ENCODE measurements at regions not wholly inside any gene's neighbourhood (a gene's known extent, or its start where the extent isn't known, plus 50 kb on each side); places are given as distances from the start of the nearest gene placed in this dataset.

DNA sequence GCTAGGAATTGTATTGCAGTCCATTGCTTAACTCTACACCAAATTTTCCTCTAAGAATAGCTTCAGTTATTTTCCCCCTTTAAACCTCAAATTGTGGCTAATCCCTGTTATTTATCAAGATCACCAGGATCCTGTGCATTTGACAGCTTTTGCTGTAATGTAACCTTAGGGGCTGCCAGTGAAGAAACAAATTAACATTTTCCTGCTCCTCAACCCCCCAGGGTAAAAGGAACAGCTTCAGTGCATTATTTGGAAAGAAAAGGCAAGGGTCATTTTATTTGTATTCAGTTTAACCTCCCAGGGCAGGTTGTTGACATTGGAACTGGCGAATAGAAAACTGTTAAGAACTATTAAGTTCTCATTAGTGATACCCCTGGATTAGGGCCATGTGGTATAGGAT is 57.0 kb downstream of the PCDH20 start:
- Histone ChIP-seq H3K9me2 (replicated peaks; ENCODE audit: low read length) (no peaks in the 10 kb centered on the region), H3K27me3 (ENCODE audit: low read length) (no peaks in the 10 kb centered on the region), H3K4me1 (ENCODE audit: insufficient read depth, low read length) (no peaks in the 10 kb centered on the region), H3K27ac (ENCODE audit: low read length) (no peak overlapping the region), H3F3A (ENCODE audit: low read length, unreplicated experiment) (no peaks in the 10 kb centered on the region), H3K79me2 (ENCODE audit: low read length) (no peaks in the 10 kb centered on the region), H3K36me3 (ENCODE audit: low read depth, low read length) (no peaks in the 10 kb centered on the region), H2AFZ (ENCODE audit: low read length) (no peak overlapping the region), H3K4me2 (ENCODE audit: low read length) (no peak overlapping the region), H3K9me3 (ENCODE audit: low read length) (no peaks in the 10 kb centered on the region), H3K4me3 (ENCODE audit: low read length) (no peak overlapping the region), H4K20me1 (ENCODE audit: low read length) (no peaks in the 10 kb centered on the region), H3K9ac (ENCODE audit: low read length) (no peak overlapping the region)
- no peak for DNase-seq
- BruUV-seq (replicated peaks): no TSS peak
- POLR2A ChIA-PET (ENCODE audit: unreplicated experiment): no interaction called here
- ATAC-seq: no peak
- TF ChIP-seq EZH2phosphoT487 (IDR thresholded peaks at IDR 0.05; ENCODE audit: borderline replicate concordance, low read length) (no peak), EZH2 (IDR thresholded peaks at IDR 0.05; ENCODE audit: low read length, unreplicated experiment) (no peak)
- TF ChIP-seq, protein P1, sequence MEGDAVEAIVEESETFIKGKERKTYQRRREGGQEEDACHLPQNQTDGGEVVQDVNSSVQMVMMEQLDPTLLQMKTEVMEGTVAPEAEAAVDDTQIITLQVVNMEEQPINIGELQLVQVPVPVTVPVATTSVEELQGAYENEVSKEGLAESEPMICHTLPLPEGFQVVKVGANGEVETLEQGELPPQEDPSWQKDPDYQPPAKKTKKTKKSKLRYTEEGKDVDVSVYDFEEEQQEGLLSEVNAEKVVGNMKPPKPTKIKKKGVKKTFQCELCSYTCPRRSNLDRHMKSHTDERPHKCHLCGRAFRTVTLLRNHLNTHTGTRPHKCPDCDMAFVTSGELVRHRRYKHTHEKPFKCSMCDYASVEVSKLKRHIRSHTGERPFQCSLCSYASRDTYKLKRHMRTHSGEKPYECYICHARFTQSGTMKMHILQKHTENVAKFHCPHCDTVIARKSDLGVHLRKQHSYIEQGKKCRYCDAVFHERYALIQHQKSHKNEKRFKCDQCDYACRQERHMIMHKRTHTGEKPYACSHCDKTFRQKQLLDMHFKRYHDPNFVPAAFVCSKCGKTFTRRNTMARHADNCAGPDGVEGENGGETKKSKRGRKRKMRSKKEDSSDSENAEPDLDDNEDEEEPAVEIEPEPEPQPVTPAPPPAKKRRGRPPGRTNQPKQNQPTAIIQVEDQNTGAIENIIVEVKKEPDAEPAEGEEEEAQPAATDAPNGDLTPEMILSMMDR (conservative IDR thresholded peaks at IDR 0.05; ENCODE audit: low read depth, low read length): no peak
- intact Hi-C loops (cut with micrococcal nuclease): no loop called here
- CTCF ChIA-PET: no interaction called here

DNA sequence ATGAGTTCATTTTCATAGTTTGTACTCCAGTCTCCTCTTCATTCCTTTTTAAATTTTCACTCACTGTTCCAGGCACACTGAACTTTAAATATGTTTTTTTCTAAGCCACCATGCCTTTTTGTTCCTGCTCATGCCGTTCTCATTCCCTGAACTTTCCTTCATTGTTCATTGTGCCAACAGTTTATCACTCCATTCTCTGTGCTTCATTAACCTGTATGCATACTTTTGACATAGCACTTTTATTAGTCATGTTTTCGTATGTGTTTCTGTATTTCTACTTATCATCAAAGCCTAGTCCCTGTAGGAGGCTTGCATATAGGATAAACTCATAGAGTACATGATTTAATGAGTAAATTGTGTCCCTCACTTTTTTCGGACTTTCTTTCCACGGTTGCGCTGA is 65.3 kb downstream of the PCDH20 start:
- intact Hi-C loops (cut with micrococcal nuclease): no loop called here
- no peak overlapping the region for H2AFZ ChIP-seq (ENCODE audit: low read length)
- no peak overlapping the region for H3K27ac ChIP-seq (ENCODE audit: low read length)
- H3K9me3 ChIP-seq (ENCODE audit: low read length): no peaks in the 10 kb centered on the region
- no peaks in the 10 kb centered on the region for H3F3A ChIP-seq (ENCODE audit: low read length, unreplicated experiment)
- no TSS peak for BruUV-seq (replicated peaks)
- H3K4me1 ChIP-seq (ENCODE audit: insufficient read depth, low read length): no peaks in the 10 kb centered on the region
- H3K79me2 ChIP-seq (ENCODE audit: low read length): no peaks in the 10 kb centered on the region
- H3K27me3 ChIP-seq (ENCODE audit: low read length): no peaks in the 10 kb centered on the region
- ATAC-seq: no peak
- ChIA-PET POLR2A (ENCODE audit: unreplicated experiment) (no interaction called here), CTCF (no interaction called here)
- H3K4me3 ChIP-seq (ENCODE audit: low read length): no peak overlapping the region
- H3K4me2 ChIP-seq (ENCODE audit: low read length): no peak overlapping the region
- no peaks in the 10 kb centered on the region for H4K20me1 ChIP-seq (ENCODE audit: low read length)
- no peak for DNase-seq
- H3K9ac ChIP-seq (ENCODE audit: low read length): no peak overlapping the region
- H3K9me2 ChIP-seq (replicated peaks; ENCODE audit: low read length): no peaks in the 10 kb centered on the region
- TF ChIP-seq EZH2 (IDR thresholded peaks at IDR 0.05; ENCODE audit: low read length, unreplicated experiment): no peak
- TF ChIP-seq, protein P1 (conservative IDR thresholded peaks at IDR 0.05; ENCODE audit: low read depth, low read length): no peak
- no peak for TF ChIP-seq EZH2phosphoT487 (IDR thresholded peaks at IDR 0.05; ENCODE audit: borderline replicate concordance, low read length)
- no peaks in the 10 kb centered on the region for H3K36me3 ChIP-seq (ENCODE audit: low read depth, low read length)

DNA sequence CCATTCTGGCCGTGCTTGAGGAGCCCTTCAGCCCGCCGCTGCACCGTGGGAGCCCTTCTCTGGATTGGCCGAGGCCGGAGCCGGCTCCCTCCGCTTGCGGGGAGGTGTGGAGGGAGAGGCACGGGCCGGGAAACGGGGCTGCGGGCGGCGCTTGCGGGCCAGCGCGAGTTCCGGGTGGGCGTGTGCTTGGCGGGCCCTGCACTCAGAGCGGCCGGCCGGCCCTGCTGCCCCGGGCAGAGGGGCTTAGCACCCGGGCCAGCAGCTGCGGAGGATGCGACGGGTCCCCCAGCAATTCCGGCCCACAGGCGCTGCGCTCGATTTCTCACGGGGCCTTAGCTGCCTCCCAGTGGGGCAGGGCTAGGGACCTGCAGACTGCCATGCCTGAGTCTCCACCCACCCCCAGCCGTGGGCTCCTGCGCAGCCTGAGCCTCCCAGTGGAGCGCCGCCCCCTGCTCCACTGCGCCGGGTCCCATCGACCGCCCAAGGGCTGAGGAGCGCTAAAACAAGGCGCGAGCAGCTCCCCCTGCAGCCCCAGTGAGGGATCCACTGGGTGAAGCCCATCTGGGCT is 76.5 kb downstream of the PCDH20 start:
- CTCF ChIA-PET: no interaction called here
- no peaks in the 10 kb centered on the region for H3K27me3 ChIP-seq (ENCODE audit: low read length)
- H3K9me2 ChIP-seq (replicated peaks; ENCODE audit: low read length): no peaks in the 10 kb centered on the region
- H3K79me2 ChIP-seq (ENCODE audit: low read length): no peaks in the 10 kb centered on the region
- no peak for DNase-seq
- H3K4me2 ChIP-seq (ENCODE audit: low read length): no peak overlapping the region
- no peak for ATAC-seq
- H3K9ac ChIP-seq (ENCODE audit: low read length): no peak overlapping the region
- no peaks in the 10 kb centered on the region for H4K20me1 ChIP-seq (ENCODE audit: low read length)
- H3K27ac ChIP-seq (ENCODE audit: low read length): no peak overlapping the region
- intact Hi-C loops (cut with micrococcal nuclease): no loop called here
- no peaks in the 10 kb centered on the region for H3K9me3 ChIP-seq (ENCODE audit: low read length)
- H3F3A ChIP-seq (ENCODE audit: low read length, unreplicated experiment): no peaks in the 10 kb centered on the region
- no peaks in the 10 kb centered on the region for H3K36me3 ChIP-seq (ENCODE audit: low read depth, low read length)
- H3K4me1 ChIP-seq (ENCODE audit: insufficient read depth, low read length): no peaks in the 10 kb centered on the region
- no peak overlapping the region for H3K4me3 ChIP-seq (ENCODE audit: low read length)
- BruUV-seq (replicated peaks): no TSS peak
- no peak for TF ChIP-seq EZH2 (IDR thresholded peaks at IDR 0.05; ENCODE audit: low read length, unreplicated experiment)
- TF ChIP-seq, protein P1 (conservative IDR thresholded peaks at IDR 0.05; ENCODE audit: low read depth, low read length): no peak
- no peak for TF ChIP-seq EZH2phosphoT487 (IDR thresholded peaks at IDR 0.05; ENCODE audit: borderline replicate concordance, low read length)
- H2AFZ ChIP-seq (ENCODE audit: low read length): no peak overlapping the region
- POLR2A ChIA-PET (ENCODE audit: unreplicated experiment): no interaction called here
